Ovary (tissue), 3 donors: ENCODE measurements at regions not wholly inside any gene's neighbourhood (a gene's known extent, or its start where the extent isn't known, plus 50 kb on each side); places are given as distances from the start of the nearest gene placed in this dataset.

Experiments
- CTCF ChIP-seq, 3 donors: fragments of 450-650 bp in 2 of 3; fragments of 200-600 bp in 1 of 3; IDR thresholded peaks; one replicate each; pipeline versions ENCODE4 v1.5.1 to v1.8.0; 2016 to 2022; ENCODE audit warnings: antibody characterized with exemption in 3 of 3, mild to moderate bottlenecking in 1 of 3
- EP300 ChIP-seq: sonication (generic); formaldehyde crosslinking; IDR thresholded peaks from one replicate; pipeline ENCODE4 v1.6.1; 2017; ENCODE audit warnings: antibody characterized with exemption
- donor health status: DM: no; HTN: no; CAD: no.

- TF ChIP-seq CTCF (IDR thresholded peaks at IDR 0.05), result no peak
- TF ChIP-seq EP300, result no peak
Measured at GRCh38 chr2:33903215-33903614, 304.1 kb upstream of the FAM98A start.
